PFSK-1 (cell line): ENCODE measurements at regions not wholly inside any gene's neighbourhood (a gene's known extent, or its start where the extent isn't known, plus 50 kb on each side); places are given as distances from the start of the nearest gene placed in this dataset.

ENCODE experiments used
- POLR2AphosphoS5 ChIP-seq: IDR thresholded peaks from 2 replicates; pipeline ENCODE4 v1.6.1; 2012; ENCODE audit warnings: low read depth, mild to moderate bottlenecking, control low read depth, low read length, moderate library complexity
- SIN3A ChIP-seq: IDR thresholded peaks from 2 replicates; pipeline ENCODE4 v1.6.1; 2012; ENCODE audit warnings: mild to moderate bottlenecking, low read length, moderate library complexity, borderline replicate concordance; ENCODE audit not compliant: insufficient read depth
- TAF1 ChIP-seq: IDR thresholded peaks from 2 replicates; pipeline ENCODE4 v1.6.1; 2012; ENCODE audit warnings: low read length, control low read depth, borderline replicate concordance; ENCODE audit not compliant: insufficient read depth

DNA sequence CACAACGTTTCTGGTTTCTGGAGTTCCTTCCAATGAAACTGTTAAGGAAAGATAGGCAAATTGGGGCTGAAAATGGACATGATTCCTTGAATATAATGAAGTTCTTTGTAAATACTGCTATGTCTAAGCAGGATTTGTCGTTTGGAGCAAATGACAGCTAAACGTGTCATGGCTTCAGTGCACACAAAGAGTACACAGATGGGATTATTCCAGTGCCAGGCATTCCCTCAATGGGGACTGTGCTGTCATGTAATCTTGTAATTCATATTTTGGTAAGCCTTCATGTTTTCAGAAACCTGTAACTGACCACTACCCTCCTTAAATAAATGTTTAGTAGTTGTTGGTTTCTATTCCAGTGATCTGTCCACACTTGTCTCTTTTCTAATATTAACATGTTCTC, 404.7 kb upstream of the CDH7 start:
- TF ChIP-seq POLR2AphosphoS5: no peak
- no peak for TF ChIP-seq TAF1
- no peak for TF ChIP-seq SIN3A
